ENCODE measurements at regions not wholly inside any gene's neighbourhood (a gene's known extent, or its start where the extent isn't known, plus 50 kb on each side); places are given as distances from the start of the nearest gene placed in this dataset.

GRCh38 chr17:68143425-68143824 lies 104.4 kb upstream of the AMZ2 start:
- no peak for TF ChIP-seq CTCF (conservative IDR thresholded peaks at IDR 0.05 in 1 of 2, IDR thresholded peaks at IDR 0.05 in 1 of 2; ENCODE audit: low read depth in 1 of 2, low read length in 2 of 2)
- TF ChIP-seq EZH2 (IDR thresholded peaks at IDR 0.05; ENCODE audit: low read length, missing control alignments), result no peak

All from fibroblast of lung (primary cell).